ENCODE measurements at regions not wholly inside any gene's neighbourhood (a gene's known extent, or its start where the extent isn't known, plus 50 kb on each side); places are given as distances from the start of the nearest gene placed in this dataset.
A peak's percentile ranks its signal among the peaks of the same experiment; 100 is the strongest.
"Not testable (repeated sequence)": the region's sequence is repeated elsewhere in the genome, so short reads cannot be mapped to it uniquely, and the experiment has no call there.

GRCh38 chr7:55730197-55730596, 132.4 kb downstream of the SEPTIN14 start:
- ChIA-PET POLR2A (ENCODE audit: low non-redundant PET) (no interaction called here), CTCF (no interaction called here)
- no peak overlapping the region for H3K27ac ChIP-seq
- no peak for TF ChIP-seq CTCF (conservative IDR thresholded peaks at IDR 0.05; ENCODE audit: low read depth)
- DNase-seq (ENCODE audit: low spot score) = no peak

- ChIA-PET CTCF (interaction anchor here (0.6 to 0.7 kb wide), 3 partner anchors 18 to 449 kb away, joined by 3 to 11 read pairs (median 3); no protein-coding TSS in a partner anchor), POLR2A (ENCODE audit: low non-redundant PET) (no interaction called here)
- no peak for TF ChIP-seq CTCF (conservative IDR thresholded peaks at IDR 0.05; ENCODE audit: low read depth)
- DNase-seq (ENCODE audit: low spot score) = no peak
- H3K27ac ChIP-seq = no peak overlapping the region
Observed at GRCh38 chr7:55723621-55723941, 139.0 kb downstream of the SEPTIN14 start.

- DNase-seq (ENCODE audit: low spot score); H3K27ac ChIP-seq; POLR2A ChIA-PET (ENCODE audit: low non-redundant PET): not testable (repeated sequence)
- CTCF ChIA-PET = interaction anchor here (0.6 kb wide), 1 partner anchor 18 kb away, joined by 3 read pairs; no protein-coding TSS in a partner anchor
Observed at GRCh38 chr7:55722874-55723620, 139.5 kb downstream of the SEPTIN14 start.

GRCh38 chr7:55721004-55721403, 141.5 kb downstream of the SEPTIN14 start:
- H3K27ac ChIP-seq; DNase-seq (ENCODE audit: low spot score); POLR2A ChIA-PET (ENCODE audit: low non-redundant PET); CTCF ChIA-PET: not testable (repeated sequence)

- POLR2A ChIA-PET (ENCODE audit: low non-redundant PET); CTCF ChIA-PET; DNase-seq (ENCODE audit: low spot score); H3K27ac ChIP-seq: not testable (repeated sequence)
Observed at GRCh38 chr7:55715247-55715867, 143.1 kb upstream of the VOPP1 start.

- DNase-seq (ENCODE audit: low spot score); H3K27ac ChIP-seq; POLR2A ChIA-PET (ENCODE audit: low non-redundant PET); CTCF ChIA-PET: not testable (repeated sequence)
Observed at GRCh38 chr7:55714370-55714769, 142.1 kb upstream of the VOPP1 start.

- CTCF ChIA-PET; H3K27ac ChIP-seq; POLR2A ChIA-PET (ENCODE audit: low non-redundant PET): not testable (repeated sequence)
- peak; percentile 30 for DNase-seq (ENCODE audit: low spot score)
Observed at GRCh38 chr7:55710312-55710711, 138.0 kb upstream of the VOPP1 start.

GRCh38 chr7:55708028-55708427, 135.7 kb upstream of the VOPP1 start:
- CTCF ChIA-PET; POLR2A ChIA-PET (ENCODE audit: low non-redundant PET): not testable (repeated sequence)
- peak; percentile 46 for DNase-seq (ENCODE audit: low spot score)

GRCh38 chr7:55707410-55707809, 135.1 kb upstream of the VOPP1 start:
- CTCF ChIA-PET; DNase-seq (ENCODE audit: low spot score); H3K27ac ChIP-seq; POLR2A ChIA-PET (ENCODE audit: low non-redundant PET): not testable (repeated sequence)

More at GRCh38 chr7:55708028-55708427, 135.7 kb upstream of the VOPP1 start:
- H3K27ac ChIP-seq = peak overlapping the region; percentile 84

- CTCF ChIA-PET; POLR2A ChIA-PET (ENCODE audit: low non-redundant PET); H3K27ac ChIP-seq; DNase-seq (ENCODE audit: low spot score): not testable (repeated sequence)
Observed at GRCh38 chr7:55706451-55707195, 134.3 kb upstream of the VOPP1 start.

GRCh38 chr7:55705728-55706450, 133.6 kb upstream of the VOPP1 start:
- H3K27ac ChIP-seq; POLR2A ChIA-PET (ENCODE audit: low non-redundant PET); DNase-seq (ENCODE audit: low spot score): not testable (repeated sequence)
- CTCF ChIA-PET = interaction anchor here (0.6 kb wide), 1 partner anchor 17 kb away, joined by 3 read pairs; no protein-coding TSS in a partner anchor

- H3K27ac ChIP-seq; DNase-seq (ENCODE audit: low spot score); POLR2A ChIA-PET (ENCODE audit: low non-redundant PET); CTCF ChIA-PET: not testable (repeated sequence)
Observed at GRCh38 chr7:55702831-55703230, 130.5 kb upstream of the VOPP1 start.

- POLR2A ChIA-PET (ENCODE audit: low non-redundant PET); DNase-seq (ENCODE audit: low spot score): not testable (repeated sequence)
- CTCF ChIA-PET = interaction anchor here (0.7 kb wide), 1 partner anchor 73 kb away, joined by 3 read pairs; no protein-coding TSS in a partner anchor
- H3K27ac ChIP-seq = peak overlapping the region; percentile 85
Observed at GRCh38 chr7:55699450-55699842, 127.1 kb upstream of the VOPP1 start.

Data from RWPE1 (cell line).